ENCODE measurements at regions not wholly inside any gene's neighbourhood (a gene's known extent, or its start where the extent isn't known, plus 50 kb on each side); places are given as distances from the start of the nearest gene placed in this dataset.

DNA sequence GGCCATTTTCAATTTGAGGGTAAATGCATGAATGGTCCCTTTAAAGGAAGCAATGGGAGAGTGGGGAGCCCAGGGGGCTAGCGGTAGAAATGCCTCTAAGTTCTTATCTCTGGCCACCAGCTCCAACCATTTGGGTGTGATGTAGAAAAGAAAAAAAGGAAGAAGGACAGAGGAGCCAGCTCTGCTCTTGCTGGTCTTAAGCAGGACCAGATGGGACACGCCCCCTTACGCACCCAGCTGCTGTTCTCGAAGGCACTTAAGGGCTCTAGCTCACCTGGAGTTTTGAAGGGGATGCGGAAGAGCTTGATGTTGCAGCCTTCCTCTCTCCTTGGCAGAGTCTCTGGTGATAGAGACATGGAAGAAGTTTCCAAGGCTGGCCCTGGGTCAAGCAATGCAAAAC, 59.5 kb upstream of the RNF144B start:
- H3K36me3 ChIP-seq (ENCODE audit: low read depth): no peaks in the 10 kb centered on the region
- H3K4me2 ChIP-seq: no peak overlapping the region
- no peak overlapping the region for H3K4me3 ChIP-seq
- intact Hi-C loops (cut with micrococcal nuclease; ENCODE audit: unreplicated experiment): loop anchor here (10.0 kb wide), 1 partner anchor 173 kb away; the partner anchor contains the start of genes KDM1B and TPMT
- no peaks in the 10 kb centered on the region for H3K27me3 ChIP-seq (ENCODE audit: insufficient read depth, low read depth)
- BruUV-seq (replicated peaks): no TSS peak
- no peaks in the 10 kb centered on the region for H3K79me2 ChIP-seq (ENCODE audit: low read depth)
- H3K9me3 ChIP-seq (ENCODE audit: insufficient read depth, low read depth): no peaks in the 10 kb centered on the region
- no peak overlapping the region for H2AFZ ChIP-seq
- H3K27ac ChIP-seq: no peak overlapping the region
- no peak for DNase-seq
- ChIA-PET POLR2A (ENCODE audit: unreplicated experiment) (no interaction called here), CTCF (no interaction called here)
- TF ChIP-seq EZH2 (IDR thresholded peaks at IDR 0.05; ENCODE audit: low read depth): no peak
- TF ChIP-seq, protein P1, sequence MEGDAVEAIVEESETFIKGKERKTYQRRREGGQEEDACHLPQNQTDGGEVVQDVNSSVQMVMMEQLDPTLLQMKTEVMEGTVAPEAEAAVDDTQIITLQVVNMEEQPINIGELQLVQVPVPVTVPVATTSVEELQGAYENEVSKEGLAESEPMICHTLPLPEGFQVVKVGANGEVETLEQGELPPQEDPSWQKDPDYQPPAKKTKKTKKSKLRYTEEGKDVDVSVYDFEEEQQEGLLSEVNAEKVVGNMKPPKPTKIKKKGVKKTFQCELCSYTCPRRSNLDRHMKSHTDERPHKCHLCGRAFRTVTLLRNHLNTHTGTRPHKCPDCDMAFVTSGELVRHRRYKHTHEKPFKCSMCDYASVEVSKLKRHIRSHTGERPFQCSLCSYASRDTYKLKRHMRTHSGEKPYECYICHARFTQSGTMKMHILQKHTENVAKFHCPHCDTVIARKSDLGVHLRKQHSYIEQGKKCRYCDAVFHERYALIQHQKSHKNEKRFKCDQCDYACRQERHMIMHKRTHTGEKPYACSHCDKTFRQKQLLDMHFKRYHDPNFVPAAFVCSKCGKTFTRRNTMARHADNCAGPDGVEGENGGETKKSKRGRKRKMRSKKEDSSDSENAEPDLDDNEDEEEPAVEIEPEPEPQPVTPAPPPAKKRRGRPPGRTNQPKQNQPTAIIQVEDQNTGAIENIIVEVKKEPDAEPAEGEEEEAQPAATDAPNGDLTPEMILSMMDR (conservative IDR thresholded peaks at IDR 0.05): no peak
- H3K4me1 ChIP-seq (replicated peaks; ENCODE audit: insufficient read depth): no peaks in the 10 kb centered on the region
- no peaks in the 10 kb centered on the region for H4K20me1 ChIP-seq (ENCODE audit: insufficient read depth)
- H3F3A ChIP-seq (ENCODE audit: insufficient read depth, low read depth): no peaks in the 10 kb centered on the region
- H3K9me2 ChIP-seq (ENCODE audit: insufficient read depth): no peaks in the 10 kb centered on the region

DNA sequence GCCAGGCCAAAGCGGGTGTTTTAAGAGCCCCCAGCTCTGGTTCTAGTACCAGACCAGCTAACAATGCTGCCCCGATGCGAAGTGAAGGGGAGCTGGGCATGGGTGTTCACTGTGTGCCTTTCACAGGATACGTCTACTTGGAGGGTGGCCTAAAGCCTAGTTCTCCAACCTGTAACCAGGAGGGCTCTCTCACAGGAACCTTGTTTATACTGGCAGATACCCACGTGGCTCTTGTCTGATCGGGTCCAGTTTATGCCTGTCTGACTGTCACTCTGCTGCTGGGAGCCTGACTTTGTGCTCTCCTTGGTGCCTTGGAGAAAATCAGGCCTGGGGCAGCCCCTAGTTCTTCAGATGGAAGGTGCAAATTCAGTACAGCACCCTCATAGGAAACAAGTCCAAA, 60.2 kb upstream of the RNF144B start:
- Histone ChIP-seq H3K36me3 (ENCODE audit: low read depth) (no peaks in the 10 kb centered on the region), H3K9me2 (ENCODE audit: insufficient read depth) (no peaks in the 10 kb centered on the region), H3K27ac (no peak overlapping the region), H2AFZ (no peak overlapping the region), H3K4me2 (no peak overlapping the region), H3K9me3 (ENCODE audit: insufficient read depth, low read depth) (no peaks in the 10 kb centered on the region), H3K4me1 (replicated peaks; ENCODE audit: insufficient read depth) (no peaks in the 10 kb centered on the region), H3K27me3 (ENCODE audit: insufficient read depth, low read depth) (no peaks in the 10 kb centered on the region), H3K4me3 (no peak overlapping the region), H3K79me2 (ENCODE audit: low read depth) (no peaks in the 10 kb centered on the region), H4K20me1 (ENCODE audit: insufficient read depth) (no peaks in the 10 kb centered on the region), H3F3A (ENCODE audit: insufficient read depth, low read depth) (no peaks in the 10 kb centered on the region)
- intact Hi-C loops (cut with micrococcal nuclease; ENCODE audit: unreplicated experiment): loop anchor here (10.0 kb wide), 1 partner anchor 172 kb away; the partner anchor contains the start of genes KDM1B and TPMT
- TF ChIP-seq, protein P1 (conservative IDR thresholded peaks at IDR 0.05): no peak
- no peak for TF ChIP-seq EZH2 (IDR thresholded peaks at IDR 0.05; ENCODE audit: low read depth)
- no TSS peak for BruUV-seq (replicated peaks)
- CTCF ChIA-PET: no interaction called here
- POLR2A ChIA-PET (ENCODE audit: unreplicated experiment): no interaction called here
- DNase-seq: no peak

DNA sequence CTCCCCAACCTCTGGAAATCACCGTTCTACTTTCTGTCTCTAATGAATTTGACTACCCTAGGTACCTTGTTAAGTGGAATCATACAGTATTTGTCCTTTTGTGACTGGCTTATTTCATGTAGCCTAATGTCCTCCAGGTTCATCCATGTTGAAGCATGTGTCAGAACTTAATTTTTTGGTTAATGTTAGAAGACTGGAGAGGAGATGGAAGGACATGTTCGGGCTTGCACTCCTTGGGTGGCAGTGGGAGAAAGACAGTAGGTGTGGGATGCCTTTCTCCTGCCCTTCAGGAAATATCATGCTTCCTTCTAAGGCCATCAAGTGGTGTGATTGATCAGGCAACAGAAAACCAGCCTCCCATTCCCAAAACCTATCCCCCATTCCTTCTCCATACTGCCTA, 61.1 kb upstream of the RNF144B start:
- Histone ChIP-seq H3K36me3 (ENCODE audit: low read depth) (no peaks in the 10 kb centered on the region), H3K9me2 (ENCODE audit: insufficient read depth) (no peaks in the 10 kb centered on the region), H3K79me2 (ENCODE audit: low read depth) (no peaks in the 10 kb centered on the region), H2AFZ (no peak overlapping the region), H4K20me1 (ENCODE audit: insufficient read depth) (no peaks in the 10 kb centered on the region), H3K4me2 (no peak overlapping the region), H3F3A (ENCODE audit: insufficient read depth, low read depth) (no peaks in the 10 kb centered on the region), H3K4me3 (no peak overlapping the region), H3K9me3 (ENCODE audit: insufficient read depth, low read depth) (no peaks in the 10 kb centered on the region), H3K27ac (no peak overlapping the region), H3K4me1 (replicated peaks; ENCODE audit: insufficient read depth) (no peaks in the 10 kb centered on the region), H3K27me3 (ENCODE audit: insufficient read depth, low read depth) (no peaks in the 10 kb centered on the region)
- no peak for TF ChIP-seq EZH2 (IDR thresholded peaks at IDR 0.05; ENCODE audit: low read depth)
- DNase-seq: no peak
- ChIA-PET POLR2A (ENCODE audit: unreplicated experiment) (no interaction called here), CTCF (interaction anchor here (0.7 kb wide), 2 partner anchors 14 to 202 kb away, joined by 9 to 10 read pairs; no protein-coding TSS in a partner anchor)
- intact Hi-C loops (cut with micrococcal nuclease; ENCODE audit: unreplicated experiment): loop anchor here (10.0 kb wide), 1 partner anchor 171 kb away; the partner anchor contains the start of genes KDM1B and TPMT
- no TSS peak for BruUV-seq (replicated peaks)

DNA sequence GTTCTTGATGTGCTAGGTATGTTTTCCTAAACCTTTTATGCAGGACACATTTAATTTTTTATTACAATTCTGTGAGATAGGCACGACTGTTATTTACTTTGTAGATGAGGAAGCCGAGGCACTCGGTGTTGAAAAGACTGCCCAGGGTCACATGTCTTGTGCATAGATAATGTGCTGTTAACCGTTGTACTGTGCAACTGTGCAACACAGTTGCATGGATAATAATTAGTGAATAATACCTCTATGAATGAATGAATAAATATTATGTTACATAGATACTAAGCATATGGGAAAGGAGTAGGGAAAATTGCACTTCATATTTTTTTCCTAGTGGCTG, 60.3 kb upstream of the DEK start:
- no peaks in the 10 kb centered on the region for H4K20me1 ChIP-seq (ENCODE audit: insufficient read depth)
- intact Hi-C loops (cut with micrococcal nuclease; ENCODE audit: unreplicated experiment): loop anchor here (1.0 to 10.0 kb wide), 4 partner anchors 60 to 180 kb away; partner anchors contain the start of genes DEK, KDM1B, RNF144B and TPMT
- no peaks in the 10 kb centered on the region for H3F3A ChIP-seq (ENCODE audit: insufficient read depth, low read depth)
- no peak overlapping the region for H3K27ac ChIP-seq
- DNase-seq: no peak
- H3K79me2 ChIP-seq (ENCODE audit: low read depth): no peaks in the 10 kb centered on the region
- no peaks in the 10 kb centered on the region for H3K4me1 ChIP-seq (replicated peaks; ENCODE audit: insufficient read depth)
- TF ChIP-seq, protein P1 (conservative IDR thresholded peaks at IDR 0.05): no peak
- no peak for TF ChIP-seq EZH2 (IDR thresholded peaks at IDR 0.05; ENCODE audit: low read depth)
- no peaks in the 10 kb centered on the region for H3K27me3 ChIP-seq (ENCODE audit: insufficient read depth, low read depth)
- H2AFZ ChIP-seq: no peak overlapping the region
- ChIA-PET POLR2A (ENCODE audit: unreplicated experiment) (no interaction called here), CTCF (no interaction called here)
- BruUV-seq (replicated peaks): no TSS peak
- no peaks in the 10 kb centered on the region for H3K9me3 ChIP-seq (ENCODE audit: insufficient read depth, low read depth)
- H3K4me2 ChIP-seq: no peak overlapping the region
- H3K4me3 ChIP-seq: no peak overlapping the region
- H3K9me2 ChIP-seq (ENCODE audit: insufficient read depth): no peaks in the 10 kb centered on the region
- H3K36me3 ChIP-seq (ENCODE audit: low read depth): no peaks in the 10 kb centered on the region
